ENCODE measurements at regions not wholly inside any gene's neighbourhood (a gene's known extent, or its start where the extent isn't known, plus 50 kb on each side); places are given as distances from the start of the nearest gene placed in this dataset.

GRCh38 chr14:106518054-106518943 lies 991.9 kb downstream of the TMEM121 start:
- DNase-seq (ENCODE audit: low read depth in 1 of 2, low spot score in 2 of 2) = no peak
- no peak overlapping the region for H2AK5ac ChIP-seq (ENCODE audit: low read depth, low read length)
- H2BK12ac ChIP-seq (ENCODE audit: low read depth, low read length) = no peak overlapping the region
- H3K36me3 ChIP-seq (ENCODE audit: control insufficient read depth in 2 of 4, insufficient read depth in 4 of 4, low read length in 3 of 4) = no peaks in the 10 kb centered on the region
- no peak overlapping the region for H4K5ac ChIP-seq (ENCODE audit: insufficient read length, low read depth, low read length)
- CTCF ChIA-PET (ENCODE audit: partially characterized antibody) = interaction anchor here (0.5 to 1.4 kb wide), 5 partner anchors 10 to 120 kb away, joined by 3 read pairs; no protein-coding TSS in a partner anchor
- no peak overlapping the region for H2BK5ac ChIP-seq (ENCODE audit: low read depth, low read length)
- no peak overlapping the region for H3K4me3 ChIP-seq (ENCODE audit: extremely low read depth in 1 of 4, insufficient read depth in 2 of 4, low read depth in 3 of 4, low read length in 4 of 4)
- H4K91ac ChIP-seq (replicated peaks; ENCODE audit: insufficient read length, low read length) = no peak overlapping the region
- H3K56ac ChIP-seq (replicated peaks; ENCODE audit: insufficient read length, low read depth, low read length) = no peak overlapping the region
- no peak overlapping the region for H2BK20ac ChIP-seq (ENCODE audit: low read length)
- H2AFZ ChIP-seq (ENCODE audit: low read length) = no peak overlapping the region
- no peak overlapping the region for H3K4ac ChIP-seq (replicated peaks; ENCODE audit: insufficient read length, low read depth, low read length)
- H3K79me1 ChIP-seq (ENCODE audit: low read depth, low read length) = no peaks in the 10 kb centered on the region
- H2BK120ac ChIP-seq (replicated peaks; ENCODE audit: low read depth, low read length) = no peak overlapping the region
- H4K8ac ChIP-seq (ENCODE audit: extremely low read depth, insufficient read depth, low read length) = no peak overlapping the region
- no peak overlapping the region for H3K4me2 ChIP-seq (ENCODE audit: insufficient read depth in 1 of 2, low read depth in 2 of 2, low read length in 2 of 2)
- POLR2A ChIA-PET (ENCODE audit: partially characterized antibody) = no interaction called here
- H4K20me1 ChIP-seq (replicated peaks in 1 of 2; ENCODE audit: control insufficient read depth in 1 of 2, insufficient read depth in 2 of 2, low read length in 2 of 2) = no peaks in the 10 kb centered on the region
- H3K79me2 ChIP-seq (ENCODE audit: control insufficient read depth in 1 of 2, insufficient read depth in 2 of 2, low read length in 2 of 2) = no peaks in the 10 kb centered on the region
- H2BK15ac ChIP-seq (ENCODE audit: low read length) = no peak overlapping the region
- no peak overlapping the region for H3K9ac ChIP-seq (replicated peaks in 1 of 4; ENCODE audit: extremely low read depth in 1 of 4, low read depth in 3 of 4, low read length in 3 of 4)
- H3K4me1 ChIP-seq (replicated peaks in 1 of 4; ENCODE audit: control insufficient read depth in 3 of 4, insufficient read depth in 4 of 4, low read length in 3 of 4) = no peaks in the 10 kb centered on the region
- H3K9me3 ChIP-seq (ENCODE audit: insufficient read depth in 2 of 2, low read depth in 1 of 2, low read length in 1 of 2) = peaks cover 62 to 74% of the 10 kb centered on the region in 2 experiments
- no peak overlapping the region for H3K18ac ChIP-seq (ENCODE audit: extremely low read depth, low read length)
- TF ChIP-seq RAD21 (IDR thresholded peaks at IDR 0.05 in 1 of 2, conservative IDR thresholded peaks at IDR 0.05 in 1 of 2; ENCODE audit: low read depth in 2 of 2, low read length in 2 of 2) = 0 out of 4 replicates have a peak, but pooled peaks of 1 of the 2 experiments have one; percentile 5
- no peak for TF ChIP-seq KDM4A (IDR thresholded peaks at IDR 0.05; ENCODE audit: low read depth, low read length, severe bottlenecking)
- 73% methylated on average over 11 of the region's 11 CpGs; no CpG with 5 or more reads in 1 of the 2 experiments for WGBS, 2 experiments (ENCODE audit: extremely low coverage in 1 of 2, insufficient coverage in 1 of 2, insufficient read length in 1 of 2, insufficient replicate concordance in 2 of 2, low coverage in 1 of 2, low lambda C conversion rate in 2 of 2, missing lambda C conversion rate in 1 of 2)
- no peak for FAIRE-seq
- no peak overlapping the region for H3K14ac ChIP-seq (ENCODE audit: insufficient read length)
- H3K23ac ChIP-seq (ENCODE audit: insufficient read length) = no peak overlapping the region
- H3K23me2 ChIP-seq (ENCODE audit: low read depth, low read length) = no peaks in the 10 kb centered on the region
- H3K27ac ChIP-seq (ENCODE audit: low read depth, low read length) = no peak overlapping the region
- H3K27me3 ChIP-seq (replicated peaks in 1 of 4; ENCODE audit: control insufficient read depth in 3 of 4, extremely low read depth in 1 of 4, insufficient read depth in 3 of 4, low read length in 3 of 4) = no peaks in the 10 kb centered on the region

Data from H1 (cell line).